CD4-positive, alpha-beta memory T cell (primary cell): ENCODE measurements at regions not wholly inside any gene's neighbourhood (a gene's known extent, or its start where the extent isn't known, plus 50 kb on each side); places are given as distances from the start of the nearest gene placed in this dataset.

Experiments
- CTCF ChIA-PET: fragments of 350-600 bp; sonication (Branson Sonifier 250); formaldehyde crosslinking; loops from one replicate; lab custom pipeline; 2021; ENCODE audit warnings: inconsistent platforms; ENCODE audit not compliant: partially characterized antibody; lab: Charles Lee
- POLR2A ChIA-PET: fragments of 350-600 bp; sonication (Branson Sonifier 250); formaldehyde crosslinking; loops from one replicate; lab custom pipeline; 2021; ENCODE audit not compliant: partially characterized antibody; lab: Charles Lee
- DNase-seq, 5 donors: peaks; one replicate each; pipeline versions ENCODE4 v3.0.0 to v3.0.0-alpha.2; 2020 to 2022; ENCODE audit warnings: mixed read lengths in 1 of 5
- H3K27ac ChIP-seq: one replicate; pipeline ENCODE4 v1.7.0; 2013; ENCODE audit warnings: low read depth, low read length
- H3K27me3 ChIP-seq: 2 replicates; pipeline ENCODE4 v1.7.0; 2013; ENCODE audit warnings: mild to moderate bottlenecking, low read length, moderate library complexity; ENCODE audit not compliant: insufficient read depth
- H3K36me3 ChIP-seq: 2 replicates; pipeline ENCODE4 v1.7.0; 2013; ENCODE audit warnings: mild to moderate bottlenecking, low read length, moderate library complexity; ENCODE audit not compliant: insufficient read depth
- H3K4me1 ChIP-seq: 2 replicates; pipeline ENCODE4 v1.7.0; 2013; ENCODE audit warnings: mild to moderate bottlenecking, low read length, moderate library complexity; ENCODE audit not compliant: insufficient read depth
- H3K4me3 ChIP-seq, 2 donors: one replicate each; pipeline ENCODE4 v1.7.0; 2013; ENCODE audit warnings: low read length in 2 of 2, mild to moderate bottlenecking in 1 of 2
- H3K9me3 ChIP-seq, 2 donors: one replicate each; pipeline ENCODE4 v1.7.0; 2013; ENCODE audit warnings: low read length in 2 of 2, control low read depth in 1 of 2; ENCODE audit not compliant: control insufficient read depth in 1 of 2
- H3K27ac Mint-ChIP-seq, 7 donors: one replicate each; pipeline ENCODE4 v1.8.0; 2020 to 2021; ENCODE audit warnings: mixed read lengths in 7 of 7, mild to moderate bottlenecking in 6 of 7, inconsistent platforms in 3 of 7, moderate library complexity in 3 of 7
- H3K27me3 Mint-ChIP-seq, 2 donors: one replicate each; pipeline ENCODE4 v1.8.0; 2020 to 2021; ENCODE audit warnings: mixed read lengths in 2 of 2
- H3K36me3 Mint-ChIP-seq, 2 donors: one replicate each; pipeline ENCODE4 v1.8.0; 2020 to 2021; ENCODE audit warnings: mixed read lengths in 2 of 2, inconsistent platforms in 1 of 2, mild to moderate bottlenecking in 1 of 2
- H3K4me1 Mint-ChIP-seq, 4 donors: one replicate each; pipeline ENCODE4 v1.8.0; 2020 to 2021; ENCODE audit warnings: mixed read lengths in 4 of 4, mild to moderate bottlenecking in 1 of 4
- H3K4me3 Mint-ChIP-seq, 8 donors: one replicate each; pipeline ENCODE4 v1.8.0; 2020 to 2021; ENCODE audit warnings: mixed read lengths in 8 of 8, mild to moderate bottlenecking in 7 of 8, moderate library complexity in 6 of 8, inconsistent platforms in 3 of 8
- H3K9me3 Mint-ChIP-seq, 8 donors: one replicate each; pipeline ENCODE4 v1.8.0; 2020 to 2021; ENCODE audit warnings: mixed read lengths in 8 of 8, mild to moderate bottlenecking in 5 of 8, inconsistent platforms in 3 of 8, moderate library complexity in 1 of 8
- intact Hi-C: fragments of 100-400 bp; cut with micrococcal nuclease; formaldehyde crosslinking; loops from one replicate; pipeline ENCODE4 v1.15.1; 2023

GRCh38 chr1:143691971-143692529, 279.7 kb downstream of the FAM72C start:
- ChIA-PET CTCF (no interaction called here), POLR2A (no interaction called here)
- peaks cover 53 to 55% of the 10 kb centered on the region in 2 donors for H3K27me3 Mint-ChIP-seq

GRCh38 chr1:143691400-143691891, 280.3 kb downstream of the FAM72C start:
- no peaks in the 10 kb centered on the region for H3K36me3 ChIP-seq
- H3K4me1 ChIP-seq: no peaks in the 10 kb centered on the region
- Mint-ChIP-seq H3K27ac (no peak overlapping the region), H3K9me3 (peaks cover 0 to 8% (median 1%) of the 10 kb centered on the region in 8 donors), H3K4me3 (no peak overlapping the region), H3K36me3 (peaks cover 0 to 3% of the 10 kb centered on the region in 2 donors), H3K4me1 (peaks cover 0 to 2% (median 0%) of the 10 kb centered on the region in 4 donors), H3K27me3 (peaks cover 47 to 51% of the 10 kb centered on the region in 2 donors)
- no peaks in the 10 kb centered on the region for H3K9me3 ChIP-seq
- no peak for DNase-seq
- H3K27ac ChIP-seq: no peak overlapping the region
- H3K4me3 ChIP-seq: no peak overlapping the region
- ChIA-PET CTCF (no interaction called here), POLR2A (no interaction called here)
- no peaks in the 10 kb centered on the region for H3K27me3 ChIP-seq
- intact Hi-C loops: no loop called here

More at GRCh38 chr1:143691971-143692529, 279.7 kb downstream of the FAM72C start:
- intact Hi-C loops: no loop called here
- Mint-ChIP-seq H3K36me3 (peaks cover 0 to 3% of the 10 kb centered on the region in 2 donors), H3K9me3 (peaks cover 0 to 8% (median 1%) of the 10 kb centered on the region in 8 donors), H3K4me1 (peaks cover 0 to 2% (median 0%) of the 10 kb centered on the region in 4 donors), H3K4me3 (no peak overlapping the region), H3K27ac (no peak overlapping the region)
- H3K4me1 ChIP-seq: no peaks in the 10 kb centered on the region
- no peak overlapping the region for H3K27ac ChIP-seq
- H3K9me3 ChIP-seq: no peaks in the 10 kb centered on the region
- H3K4me3 ChIP-seq: no peak overlapping the region
- H3K36me3 ChIP-seq: no peaks in the 10 kb centered on the region
- no peaks in the 10 kb centered on the region for H3K27me3 ChIP-seq
- DNase-seq: no peak

GRCh38 chr1:143689781-143690180, 282.0 kb downstream of the FAM72C start:
- H3K4me3 ChIP-seq: no peak overlapping the region
- intact Hi-C loops: no loop called here
- H3K9me3 ChIP-seq: no peaks in the 10 kb centered on the region
- no peaks in the 10 kb centered on the region for H3K27me3 ChIP-seq
- peaks cover 44 to 51% of the 10 kb centered on the region in 2 donors for H3K27me3 Mint-ChIP-seq
- no peak for DNase-seq
- POLR2A ChIA-PET: no interaction called here
- H3K27ac Mint-ChIP-seq: no peak overlapping the region
- H3K4me1 Mint-ChIP-seq: peaks cover 0 to 2% (median 0%) of the 10 kb centered on the region in 4 donors
- CTCF ChIA-PET: no interaction called here
- H3K9me3 Mint-ChIP-seq: peaks cover 0 to 8% (median 2%) of the 10 kb centered on the region in 8 donors
- H3K36me3 Mint-ChIP-seq: peaks cover 0 to 3% of the 10 kb centered on the region in 2 donors
- H3K4me3 Mint-ChIP-seq: no peak overlapping the region
- H3K4me1 ChIP-seq: no peaks in the 10 kb centered on the region
- H3K27ac ChIP-seq: no peak overlapping the region
- H3K36me3 ChIP-seq: no peaks in the 10 kb centered on the region

GRCh38 chr1:143680304-143680703, 291.5 kb downstream of the FAM72C start:
- peaks cover 0 to 5% (median 0%) of the 10 kb centered on the region in 8 donors for H3K9me3 Mint-ChIP-seq
- Histone ChIP-seq H3K27me3 (no peaks in the 10 kb centered on the region), H3K36me3 (no peaks in the 10 kb centered on the region), H3K9me3 (no peaks in the 10 kb centered on the region), H3K27ac (no peak overlapping the region), H3K4me1 (no peaks in the 10 kb centered on the region), H3K4me3 (no peak overlapping the region)
- no peak overlapping the region for H3K4me3 Mint-ChIP-seq
- peaks cover 5 to 16% of the 10 kb centered on the region in 2 donors for H3K27me3 Mint-ChIP-seq
- POLR2A ChIA-PET: no interaction called here
- H3K4me1 Mint-ChIP-seq: peaks cover 0 to under 1% (median 0%) of the 10 kb centered on the region in 4 donors
- intact Hi-C loops: no loop called here
- no peaks in the 10 kb centered on the region for H3K36me3 Mint-ChIP-seq
- no peak for DNase-seq
- H3K27ac Mint-ChIP-seq: no peak overlapping the region
- CTCF ChIA-PET: no interaction called here

GRCh38 chr1:143672983-143673382, 298.8 kb downstream of the FAM72C start:
- H3K4me3 Mint-ChIP-seq: no peak overlapping the region
- no peak overlapping the region for H3K27ac ChIP-seq
- no peak for DNase-seq
- H3K27ac Mint-ChIP-seq: no peak overlapping the region
- peaks cover 0 to 5% of the 10 kb centered on the region in 2 donors for H3K36me3 Mint-ChIP-seq
- ChIA-PET CTCF (no interaction called here), POLR2A (no interaction called here)
- no peak overlapping the region for H3K4me3 ChIP-seq
- no peaks in the 10 kb centered on the region for H3K4me1 ChIP-seq
- H3K4me1 Mint-ChIP-seq: peaks cover 0 to 6% (median 0%) of the 10 kb centered on the region in 4 donors
- H3K27me3 Mint-ChIP-seq: peaks cover 25 to 35% of the 10 kb centered on the region in 2 donors
- no peaks in the 10 kb centered on the region for H3K27me3 ChIP-seq
- intact Hi-C loops: no loop called here
- peaks cover 0 to 19% (median 11%) of the 10 kb centered on the region in 8 donors for H3K9me3 Mint-ChIP-seq
- H3K9me3 ChIP-seq: no peaks in the 10 kb centered on the region
- no peaks in the 10 kb centered on the region for H3K36me3 ChIP-seq

GRCh38 chr1:143667730-143668129, 304.1 kb downstream of the FAM72C start:
- peaks cover 0 to 9% of the 10 kb centered on the region in 2 donors for H3K36me3 Mint-ChIP-seq
- H3K27me3 ChIP-seq: peaks cover 9% of the 10 kb centered on the region
- H3K27ac ChIP-seq: no peak overlapping the region
- no peaks in the 10 kb centered on the region for H3K4me1 Mint-ChIP-seq
- peaks cover 0 to 37% (median 19%) of the 10 kb centered on the region in 8 donors for H3K9me3 Mint-ChIP-seq
- peaks cover 49 to 53% of the 10 kb centered on the region in 2 donors for H3K27me3 Mint-ChIP-seq
- no peaks in the 10 kb centered on the region for H3K36me3 ChIP-seq
- POLR2A ChIA-PET: no interaction called here
- no peak overlapping the region for H3K27ac Mint-ChIP-seq
- H3K4me3 Mint-ChIP-seq: no peak overlapping the region
- no peak overlapping the region for H3K4me3 ChIP-seq
- no peaks in the 10 kb centered on the region for H3K4me1 ChIP-seq
- no peaks in the 10 kb centered on the region for H3K9me3 ChIP-seq
- CTCF ChIA-PET: no interaction called here
- DNase-seq: no peak
- intact Hi-C loops: no loop called here

GRCh38 chr1:143666851-143667250, 304.9 kb downstream of the FAM72C start:
- Mint-ChIP-seq H3K27ac (no peak overlapping the region), H3K36me3 (peaks cover 0 to 9% of the 10 kb centered on the region in 2 donors), H3K4me1 (peaks cover 2 to 5% (median 4%) of the 10 kb centered on the region in 4 donors), H3K4me3 (no peak overlapping the region), H3K27me3 (peaks cover 55 to 57% of the 10 kb centered on the region in 2 donors), H3K9me3 (peaks cover 0 to 40% (median 21%) of the 10 kb centered on the region in 8 donors)
- no peak overlapping the region for H3K27ac ChIP-seq
- H3K36me3 ChIP-seq: no peaks in the 10 kb centered on the region
- no peak for DNase-seq
- CTCF ChIA-PET: no interaction called here
- H3K4me1 ChIP-seq: no peaks in the 10 kb centered on the region
- H3K27me3 ChIP-seq: peaks cover 9% of the 10 kb centered on the region
- intact Hi-C loops: no loop called here
- H3K9me3 ChIP-seq: no peaks in the 10 kb centered on the region
- no peak overlapping the region for H3K4me3 ChIP-seq
- POLR2A ChIA-PET: no interaction called here
